ENCODE measurements at regions not wholly inside any gene's neighbourhood (a gene's known extent, or its start where the extent isn't known, plus 50 kb on each side); places are given as distances from the start of the nearest gene placed in this dataset.

- TF ChIP-seq CTCF (IDR thresholded peaks at IDR 0.05) = no peak
- no peak for TF ChIP-seq POLR2AphosphoS5 (IDR thresholded peaks at IDR 0.05; ENCODE audit: low read depth, low read length)
Observed at GRCh38 chr13:22749626-22750025, 431.2 kb upstream of the SGCG start.
